GM19328 (cell line): ENCODE measurements at regions not wholly inside any gene's neighbourhood (a gene's known extent, or its start where the extent isn't known, plus 50 kb on each side); places are given as distances from the start of the nearest gene placed in this dataset.

ENCODE experiments used
- ATAC-seq: cut with Tn5 transposase; IDR thresholded peaks from one replicate; pipeline ENCODE4 v1.9.1; 2021; ENCODE audit warnings: mild to moderate bottlenecking, moderate library complexity; ENCODE audit not compliant: unreplicated experiment

DNA sequence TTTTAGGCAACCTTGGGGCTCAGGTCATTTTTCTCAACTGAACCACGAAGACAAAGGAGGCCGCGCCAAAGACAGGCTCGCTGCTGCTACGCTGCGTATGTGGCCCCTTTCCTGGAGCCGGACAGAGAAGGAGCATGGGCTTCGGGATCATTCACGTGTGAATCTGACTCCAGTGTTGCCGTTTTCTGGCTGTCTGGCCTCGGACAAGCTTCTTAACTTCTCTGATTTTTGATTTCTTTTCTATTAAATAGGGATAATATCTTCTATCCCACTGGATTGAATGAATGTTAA lies 50.8 kb upstream of the ZNF366 start:
- no peak for ATAC-seq

DNA sequence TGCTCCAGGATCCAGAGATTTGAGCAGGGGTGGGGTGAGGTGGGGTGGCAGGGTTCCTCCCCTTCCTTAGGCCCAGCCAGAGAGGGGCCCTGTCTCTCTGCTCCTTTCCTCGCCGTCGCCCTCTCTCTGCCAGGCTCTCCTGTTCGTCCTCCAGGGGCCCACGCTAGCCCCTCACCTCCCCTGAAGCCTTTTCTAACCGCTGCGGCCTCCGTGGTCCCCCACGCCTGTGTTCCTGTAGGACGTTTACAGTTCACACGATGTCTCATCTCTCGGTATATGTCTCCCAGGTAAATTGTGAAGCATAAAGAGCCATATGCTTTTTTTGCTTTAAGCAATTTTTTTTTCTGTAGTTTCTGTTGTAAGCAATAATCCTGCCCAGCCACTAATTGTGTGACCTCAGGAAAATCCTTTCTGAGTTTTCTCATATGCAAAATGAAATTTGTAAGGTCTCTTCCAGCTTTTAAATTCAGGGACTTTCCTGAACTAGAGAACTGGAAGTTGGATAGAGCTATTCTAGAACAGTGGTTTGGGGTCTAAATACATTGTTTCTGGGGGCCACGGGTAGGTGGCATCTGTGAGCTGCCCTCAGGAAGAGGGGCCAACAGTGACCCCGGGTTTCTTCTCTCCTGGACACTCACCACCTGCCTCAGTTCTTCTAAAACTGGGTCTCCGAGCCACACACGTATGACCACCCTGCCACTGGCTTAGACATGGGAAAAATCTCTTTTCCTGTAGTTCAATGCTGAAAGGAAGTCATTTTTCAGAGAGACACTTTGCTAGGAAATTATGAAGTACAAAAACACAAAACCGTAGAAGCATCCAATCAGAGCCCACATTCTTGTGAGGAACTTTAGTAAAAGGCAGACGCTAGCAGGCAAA lies 50.2 kb upstream of the ZNF366 start:
- no peak for ATAC-seq
